Ecto neural progenitor cell (in vitro differentiated cells): ENCODE measurements at regions not wholly inside any gene's neighbourhood (a gene's known extent, or its start where the extent isn't known, plus 50 kb on each side); places are given as distances from the start of the nearest gene placed in this dataset.

Source experiments
- DNase-seq: peaks from one replicate; pipeline ENCODE4 v3.0.0-alpha.2; 2018; ENCODE audit warnings: low spot score

GRCh38 chr10:31606841-31607240 lies 287.8 kb downstream of the ZEB1 start:
- DNase-seq: no peak

GRCh38 chr10:31605861-31606525 lies 287.0 kb downstream of the ZEB1 start:
- no peak for DNase-seq

- no peak for DNase-seq
Observed at GRCh38 chr10:31605426-31605825, 286.4 kb downstream of the ZEB1 start.

GRCh38 chr10:31604646-31605170 lies 285.7 kb downstream of the ZEB1 start:
- no peak for DNase-seq

GRCh38 chr10:31604096-31604495 lies 285.1 kb downstream of the ZEB1 start:
- DNase-seq: no peak

- DNase-seq: peak; percentile 97
Observed at GRCh38 chr10:31603235-31604087, 284.4 kb downstream of the ZEB1 start.

GRCh38 chr10:31602541-31603234 lies 283.7 kb downstream of the ZEB1 start:
- DNase-seq: peak; percentile 78

- DNase-seq: no peak
Observed at GRCh38 chr10:31601136-31601535, 282.1 kb downstream of the ZEB1 start.

GRCh38 chr10:31599626-31600504 lies 280.8 kb downstream of the ZEB1 start:
- DNase-seq: no peak

- no peak for DNase-seq
Observed at GRCh38 chr10:31596765-31597164, 277.7 kb downstream of the ZEB1 start.

GRCh38 chr10:31595992-31596391 lies 277.0 kb downstream of the ZEB1 start:
- no peak for DNase-seq

- DNase-seq: no peak
Observed at GRCh38 chr10:31594347-31594873, 275.4 kb downstream of the ZEB1 start.

- no peak for DNase-seq
Observed at GRCh38 chr10:31593124-31593523, 274.1 kb downstream of the ZEB1 start.

- DNase-seq: no peak
Observed at GRCh38 chr10:31591569-31591968, 272.6 kb downstream of the ZEB1 start.

- DNase-seq: no peak
Observed at GRCh38 chr10:31590023-31590800, 271.2 kb downstream of the ZEB1 start.

- no peak for DNase-seq
Observed at GRCh38 chr10:31587691-31588090, 268.7 kb downstream of the ZEB1 start.

- DNase-seq: no peak
Observed at GRCh38 chr10:31586723-31587638, 268.0 kb downstream of the ZEB1 start.

GRCh38 chr10:31584876-31585275 lies 265.9 kb downstream of the ZEB1 start:
- DNase-seq: no peak

GRCh38 chr10:31584098-31584631 lies 265.1 kb downstream of the ZEB1 start:
- no peak for DNase-seq
